AG09319 (cell line): ENCODE measurements at regions not wholly inside any gene's neighbourhood (a gene's known extent, or its start where the extent isn't known, plus 50 kb on each side); places are given as distances from the start of the nearest gene placed in this dataset.
"Not testable (repeated sequence)": the region's sequence is repeated elsewhere in the genome, so short reads cannot be mapped to it uniquely, and the experiment has no call there.

Source experiments
- DNase-seq: peaks from one replicate; pipeline ENCODE4 v3.0.0-alpha.2; 2010; ENCODE audit warnings: low read depth; ENCODE audit errors: extremely low read depth
- TF ChIP-seq, protein P1 (sequence below): IDR thresholded peaks from 2 replicates; pipeline ENCODE4 v1.5.1; 2011; ENCODE audit warnings: low read depth, mild to moderate bottlenecking, inconsistent platforms, low read length, moderate library complexity

DNA sequence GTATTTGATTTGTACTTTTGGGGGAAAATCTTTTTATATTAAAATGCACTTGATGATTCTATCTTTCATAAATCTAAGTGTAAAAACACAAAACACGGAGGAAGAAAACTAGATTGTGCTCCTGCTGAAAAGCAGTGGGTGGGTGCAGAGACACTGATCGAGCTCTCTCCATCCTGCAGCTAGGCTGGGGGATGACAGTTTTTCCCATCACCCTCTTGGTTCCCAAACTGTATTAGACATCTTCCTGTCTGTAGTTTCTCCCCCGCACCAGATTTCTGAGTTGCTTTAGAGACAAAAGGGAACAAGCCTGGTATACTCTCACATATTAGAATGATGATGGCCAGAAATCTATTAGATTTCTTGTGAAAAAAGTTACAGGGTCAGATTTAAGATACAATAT lies 99.6 kb downstream of the FAM114A2 start:
- no peak for DNase-seq
- TF ChIP-seq, protein P1, sequence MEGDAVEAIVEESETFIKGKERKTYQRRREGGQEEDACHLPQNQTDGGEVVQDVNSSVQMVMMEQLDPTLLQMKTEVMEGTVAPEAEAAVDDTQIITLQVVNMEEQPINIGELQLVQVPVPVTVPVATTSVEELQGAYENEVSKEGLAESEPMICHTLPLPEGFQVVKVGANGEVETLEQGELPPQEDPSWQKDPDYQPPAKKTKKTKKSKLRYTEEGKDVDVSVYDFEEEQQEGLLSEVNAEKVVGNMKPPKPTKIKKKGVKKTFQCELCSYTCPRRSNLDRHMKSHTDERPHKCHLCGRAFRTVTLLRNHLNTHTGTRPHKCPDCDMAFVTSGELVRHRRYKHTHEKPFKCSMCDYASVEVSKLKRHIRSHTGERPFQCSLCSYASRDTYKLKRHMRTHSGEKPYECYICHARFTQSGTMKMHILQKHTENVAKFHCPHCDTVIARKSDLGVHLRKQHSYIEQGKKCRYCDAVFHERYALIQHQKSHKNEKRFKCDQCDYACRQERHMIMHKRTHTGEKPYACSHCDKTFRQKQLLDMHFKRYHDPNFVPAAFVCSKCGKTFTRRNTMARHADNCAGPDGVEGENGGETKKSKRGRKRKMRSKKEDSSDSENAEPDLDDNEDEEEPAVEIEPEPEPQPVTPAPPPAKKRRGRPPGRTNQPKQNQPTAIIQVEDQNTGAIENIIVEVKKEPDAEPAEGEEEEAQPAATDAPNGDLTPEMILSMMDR = no peak

DNA sequence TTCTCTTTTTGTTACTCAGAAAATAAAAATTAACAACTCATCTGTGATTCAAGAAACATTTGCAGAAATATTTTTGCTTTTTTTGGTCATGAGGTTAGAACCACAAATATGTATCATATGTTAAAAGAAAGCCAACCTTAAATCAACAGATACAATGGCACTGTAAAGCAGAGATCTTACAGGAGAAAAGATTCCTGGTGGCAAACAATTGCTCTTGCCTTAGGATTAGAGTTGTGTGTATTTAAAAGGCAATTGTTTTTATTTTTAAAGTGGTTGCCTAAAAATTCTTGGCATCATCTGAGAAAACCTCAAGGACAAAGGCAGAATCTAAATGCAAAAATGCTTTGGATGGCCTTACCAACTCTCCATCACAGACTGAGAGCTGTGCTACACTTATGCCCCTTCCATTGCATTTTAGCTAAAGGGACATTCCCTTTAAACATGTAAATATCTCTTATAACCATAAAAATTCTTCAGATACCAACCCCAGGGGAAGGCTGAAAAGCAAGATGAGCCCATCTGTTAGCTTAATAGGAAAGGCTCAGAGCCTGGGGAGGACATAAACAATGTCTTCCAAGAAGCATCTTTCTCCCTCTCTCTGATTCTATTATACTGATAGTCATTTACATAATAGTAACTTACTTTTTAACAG lies 100.4 kb downstream of the FAM114A2 start:
- no peak for DNase-seq
- TF ChIP-seq, protein P1 = no peak

DNA sequence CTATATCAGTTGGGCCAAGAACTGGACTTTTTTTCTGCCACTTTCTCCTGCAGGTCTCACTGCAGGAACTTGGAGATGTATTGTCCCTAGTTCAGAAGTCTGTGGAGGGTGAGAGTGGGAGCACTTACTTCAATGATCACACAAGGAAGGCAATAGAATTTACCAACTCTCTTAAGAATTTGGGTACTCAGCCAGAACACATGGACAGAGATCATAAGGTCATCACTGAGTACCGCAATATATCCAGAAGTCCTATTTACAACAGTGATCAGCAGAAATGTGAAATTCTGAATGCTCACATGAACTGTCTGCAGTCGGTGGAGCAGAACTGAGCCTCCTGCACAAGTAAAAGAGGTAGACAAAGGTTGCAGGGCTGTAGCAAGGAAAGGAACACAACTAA lies 101.0 kb downstream of the FAM114A2 start:
- TF ChIP-seq, protein P1 = no peak
- DNase-seq = no peak

DNA sequence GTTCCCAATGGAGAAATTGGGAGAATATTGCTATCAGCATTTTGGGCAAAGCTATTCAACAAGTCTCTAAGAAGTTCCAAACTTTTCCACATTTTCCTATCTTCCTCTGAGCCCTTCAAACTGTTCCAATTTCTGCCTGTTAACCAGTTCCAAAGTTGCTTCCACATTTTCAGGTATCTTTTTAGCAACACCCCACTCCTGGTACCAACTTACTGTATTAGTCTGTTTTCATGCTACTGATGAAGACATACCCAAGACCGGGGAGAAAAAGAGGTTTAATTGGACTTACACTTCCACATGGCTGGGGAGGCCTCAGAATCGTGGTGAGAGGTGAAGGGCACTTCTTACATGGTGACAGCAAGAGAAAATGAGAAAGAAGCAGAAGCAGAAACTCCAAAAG lies 103.6 kb downstream of the FAM114A2 start:
- not testable (repeated sequence) for DNase-seq

DNA sequence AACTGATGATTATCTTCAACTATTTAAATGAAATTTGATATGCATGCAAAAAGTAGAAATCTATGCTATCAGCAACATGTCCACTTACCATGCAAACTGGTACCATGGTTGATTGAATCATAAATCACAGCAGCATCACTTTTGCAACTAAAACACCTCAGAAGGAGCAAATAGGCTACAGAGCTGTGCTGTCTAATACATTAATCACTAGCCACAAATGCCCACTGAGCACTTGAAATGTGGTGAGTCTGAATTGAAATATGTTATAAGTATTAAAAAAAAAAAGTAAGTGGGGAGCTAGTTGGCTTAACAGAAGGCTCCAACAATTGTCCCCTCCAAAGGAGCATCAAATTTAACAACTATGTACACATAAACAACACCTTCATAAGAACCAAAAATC lies 112.5 kb downstream of the FAM114A2 start:
- DNase-seq = no peak
- TF ChIP-seq, protein P1 = no peak

DNA sequence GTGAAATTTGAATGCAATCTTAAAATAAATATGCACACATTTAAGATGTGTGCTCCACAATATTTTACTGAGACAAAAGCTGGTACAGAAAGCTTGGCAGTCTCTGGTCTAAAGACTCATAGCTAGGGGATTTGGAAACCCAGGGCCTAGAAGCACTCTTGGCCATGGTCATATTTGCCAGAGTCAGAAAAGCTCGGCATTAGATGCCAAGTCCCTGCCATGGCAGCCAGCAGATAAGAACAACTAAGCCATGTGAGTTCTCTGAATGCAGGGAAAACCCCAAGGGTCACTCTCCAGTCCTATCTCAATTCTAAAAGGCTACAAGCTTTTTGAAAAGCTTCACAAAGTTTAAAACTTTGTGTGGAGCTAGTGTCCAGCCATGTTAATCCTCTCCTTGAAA lies 119.5 kb downstream of the FAM114A2 start:
- TF ChIP-seq, protein P1 = no peak

DNA sequence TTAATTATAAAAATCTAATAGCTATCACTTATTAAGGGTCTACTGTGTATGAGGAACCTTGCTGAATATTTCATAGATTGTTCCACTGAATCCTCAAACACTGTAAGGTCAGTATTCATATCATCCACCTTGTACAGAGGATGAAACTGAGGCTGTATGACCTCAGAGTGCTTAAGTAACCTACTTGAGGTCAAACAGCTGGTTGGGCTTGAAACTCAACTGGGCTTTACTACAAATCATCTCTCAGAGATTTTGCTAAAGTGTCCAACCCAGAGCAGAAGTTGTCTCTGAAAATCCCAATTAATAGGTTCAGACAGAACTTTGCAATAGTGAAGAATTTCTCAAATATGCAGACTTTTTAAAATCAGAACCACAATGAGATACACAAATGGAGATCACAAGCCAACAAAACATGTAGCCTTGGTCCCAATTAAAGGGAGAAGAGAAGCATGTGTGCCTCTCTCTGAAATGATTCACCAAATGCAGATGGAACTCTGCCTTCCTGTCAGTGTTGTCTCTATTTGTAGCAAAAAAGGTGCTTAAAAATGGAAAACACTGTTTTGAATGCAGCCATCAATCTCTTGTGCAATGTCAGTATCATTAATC lies 131.4 kb downstream of the FAM114A2 start:
- TF ChIP-seq, protein P1 = no peak
- no peak for DNase-seq

More for the DNA sequence above, 119.5 kb downstream of the FAM114A2 start:
- DNase-seq = no peak

DNA sequence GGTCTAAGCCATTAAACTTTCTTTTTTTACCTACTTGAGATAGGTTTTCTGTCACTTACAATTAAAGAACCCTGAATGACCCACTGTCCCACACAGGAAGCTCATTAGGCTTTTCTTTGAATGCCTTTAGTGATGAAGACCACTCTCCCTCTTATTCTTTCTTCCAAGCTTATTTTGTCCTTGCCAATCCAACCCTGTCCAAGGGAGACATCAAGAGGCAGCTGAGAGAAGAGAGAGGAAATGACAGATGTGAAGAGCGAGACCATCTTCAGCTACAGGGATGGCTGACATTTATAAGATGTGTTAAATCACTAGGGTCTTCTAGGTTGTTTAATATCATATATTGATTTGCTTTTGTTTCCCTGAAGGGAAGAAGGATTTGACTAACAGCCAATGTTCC lies 133.5 kb downstream of the FAM114A2 start:
- DNase-seq = no peak

More for the DNA sequence above, 133.5 kb downstream of the FAM114A2 start:
- TF ChIP-seq, protein P1 = no peak; the same call in 1 of the 2 replicates
